ENCODE measurements at regions not wholly inside any gene's neighbourhood (a gene's known extent, or its start where the extent isn't known, plus 50 kb on each side); places are given as distances from the start of the nearest gene placed in this dataset.

- no peaks in the 10 kb centered on the region for H3K36me3 Mint-ChIP-seq (ENCODE audit: low read depth)
- no peak overlapping the region for H3K27ac Mint-ChIP-seq
- H3K27me3 Mint-ChIP-seq: peaks cover 8% of the 10 kb centered on the region
- H3K4me3 Mint-ChIP-seq: no peak overlapping the region
- ATAC-seq (no peak), DNase-seq (no peak)
- CTCF ChIA-PET: no interaction called here
- peaks cover 8% of the 10 kb centered on the region for H3K4me1 Mint-ChIP-seq (ENCODE audit: low read depth)
- TF ChIP-seq CTCF (IDR thresholded peaks at IDR 0.05): no peak
- POLR2A ChIA-PET: no interaction called here
- no peaks in the 10 kb centered on the region for H3K9me3 Mint-ChIP-seq
- intact Hi-C loops (cut with micrococcal nuclease): no loop called here
These were observed 88.8 kb upstream of the BARX2 start for GRCh38 chr11:129286813-129287212.

- no peaks in the 10 kb centered on the region for H3K9me3 Mint-ChIP-seq
- CTCF ChIA-PET: no interaction called here
- H3K36me3 Mint-ChIP-seq (ENCODE audit: low read depth): no peaks in the 10 kb centered on the region
- no peak overlapping the region for H3K4me3 Mint-ChIP-seq
- DNase-seq (no peak), ATAC-seq (no peak)
- H3K27ac Mint-ChIP-seq: no peak overlapping the region
- H3K27me3 Mint-ChIP-seq: peaks cover 6% of the 10 kb centered on the region
- POLR2A ChIA-PET: no interaction called here
- H3K4me1 Mint-ChIP-seq (ENCODE audit: low read depth): peaks cover 14% of the 10 kb centered on the region
- intact Hi-C loops (cut with micrococcal nuclease): no loop called here
- no peak for TF ChIP-seq CTCF (IDR thresholded peaks at IDR 0.05)
These were observed 90.3 kb upstream of the BARX2 start for GRCh38 chr11:129285402-129285786.

GRCh38 chr11:129283141-129283540, 91.0 kb upstream of the ARHGAP32 start:
- no peak for ATAC-seq
- ChIA-PET POLR2A (no interaction called here), CTCF (no interaction called here)
- TF ChIP-seq CTCF (IDR thresholded peaks at IDR 0.05): no peak
- Mint-ChIP-seq H3K27me3 (no peaks in the 10 kb centered on the region), H3K9me3 (no peaks in the 10 kb centered on the region), H3K4me1 (ENCODE audit: low read depth) (peaks cover 22% of the 10 kb centered on the region), H3K4me3 (no peak overlapping the region), H3K36me3 (ENCODE audit: low read depth) (no peaks in the 10 kb centered on the region), H3K27ac (no peak overlapping the region)
- DNase-seq: no peak
- intact Hi-C loops (cut with micrococcal nuclease): loop anchor here (5.0 kb wide), 1 partner anchor 166 kb away; no protein-coding TSS in a partner anchor

GRCh38 chr11:129282634-129283033, 90.5 kb upstream of the ARHGAP32 start:
- CTCF ChIA-PET: interaction anchor here (1.9 kb wide), 1 partner anchor 49 kb away, joined by 4 read pairs; no protein-coding TSS in a partner anchor
- ATAC-seq (no peak), DNase-seq (no peak)
- Mint-ChIP-seq H3K36me3 (ENCODE audit: low read depth) (no peaks in the 10 kb centered on the region), H3K4me3 (no peak overlapping the region), H3K27me3 (peaks cover 4% of the 10 kb centered on the region), H3K4me1 (ENCODE audit: low read depth) (peaks cover 26% of the 10 kb centered on the region), H3K27ac (no peak overlapping the region), H3K9me3 (no peaks in the 10 kb centered on the region)
- POLR2A ChIA-PET: no interaction called here
- no peak for TF ChIP-seq CTCF (IDR thresholded peaks at IDR 0.05)
- intact Hi-C loops (cut with micrococcal nuclease): loop anchor here (5.0 kb wide), 1 partner anchor 165 kb away; no protein-coding TSS in a partner anchor

- DNase-seq: no peak
- TF ChIP-seq CTCF (IDR thresholded peaks at IDR 0.05): no peak
- Mint-ChIP-seq H3K4me1 (ENCODE audit: low read depth) (peaks cover 31% of the 10 kb centered on the region), H3K27me3 (peaks cover 10% of the 10 kb centered on the region), H3K36me3 (ENCODE audit: low read depth) (no peaks in the 10 kb centered on the region), H3K9me3 (no peaks in the 10 kb centered on the region), H3K27ac (no peak overlapping the region), H3K4me3 (no peak overlapping the region)
- intact Hi-C loops (cut with micrococcal nuclease): loop anchor here (5.0 kb wide), 1 partner anchor 164 kb away; no protein-coding TSS in a partner anchor
- POLR2A ChIA-PET: no interaction called here
- CTCF ChIA-PET: interaction anchor here (1.9 kb wide), 1 partner anchor 50 kb away, joined by 4 read pairs; no protein-coding TSS in a partner anchor
- no peak for ATAC-seq
These were observed 89.6 kb upstream of the ARHGAP32 start for GRCh38 chr11:129281471-129282415.
